T47D (cell line): ENCODE measurements at regions not wholly inside any gene's neighbourhood (a gene's known extent, or its start where the extent isn't known, plus 50 kb on each side); places are given as distances from the start of the nearest gene placed in this dataset.
"Not testable (repeated sequence)": the region's sequence is repeated elsewhere in the genome, so short reads cannot be mapped to it uniquely, and the experiment has no call there.

Experiments used
- DNase-seq, 2 experiments: peaks; one replicate each; pipeline versions ENCODE4 v3.0.0 to v3.0.0-alpha.2; 2011 to 2012; ENCODE audit warnings: low read depth in 1 of 2, low spot score in 1 of 2
- JUND ChIP-seq: IDR thresholded peaks from 2 replicates; pipeline ENCODE4 v1.6.1; 2012; ENCODE audit warnings: low read depth
- in situ Hi-C: cut with HindIII; loops from 2 replicates; pipeline ENCODE4 v1.10.0; 2016; ENCODE audit warnings: low sequenced_read_pairs, low pct_unique_long_range_greater_than_20kb

DNA sequence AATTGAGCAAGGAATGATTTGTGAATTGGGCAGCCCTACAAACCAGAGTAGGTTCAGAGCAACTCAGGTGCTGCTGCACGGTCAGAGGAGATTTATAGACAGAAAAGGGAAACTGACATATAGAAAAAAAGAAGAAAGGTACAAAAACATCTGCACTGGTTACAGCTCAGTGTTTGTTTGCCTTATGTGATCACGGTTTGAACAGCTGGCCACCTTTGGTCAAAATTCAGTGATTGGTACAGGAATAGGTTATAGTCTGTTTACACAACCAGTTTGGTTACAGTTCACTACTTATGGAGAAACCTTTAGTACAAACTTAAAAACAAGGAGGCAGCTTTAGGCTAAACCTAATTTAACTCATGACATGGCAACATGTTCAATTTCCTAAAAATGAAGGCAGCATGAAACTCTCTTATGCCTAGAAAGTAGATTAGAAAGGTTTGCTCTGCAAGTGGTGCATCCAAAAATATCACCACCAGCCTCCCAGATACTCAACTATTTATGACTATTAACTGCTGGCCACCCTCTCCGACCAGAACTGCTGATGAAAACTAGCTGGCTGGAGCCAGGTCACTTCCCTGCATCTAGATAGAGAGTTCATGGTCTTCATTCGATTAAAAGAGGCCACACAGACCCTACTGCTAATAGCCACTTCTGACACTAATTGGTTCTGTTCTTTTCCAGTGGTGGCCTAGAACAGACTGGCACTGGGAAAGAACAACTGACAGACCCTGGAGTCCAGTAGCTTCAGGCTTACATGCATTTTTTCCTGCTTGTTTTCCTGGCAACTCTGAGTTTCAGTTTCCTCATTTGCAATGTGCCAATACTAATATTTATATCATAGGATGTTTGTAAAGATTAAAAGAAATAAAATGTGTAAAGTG, 548.0 kb downstream of the CCSER2 start:
- DNase-seq: no peak
- in situ Hi-C loops: no loop called here
- no peak for TF ChIP-seq JUND

DNA sequence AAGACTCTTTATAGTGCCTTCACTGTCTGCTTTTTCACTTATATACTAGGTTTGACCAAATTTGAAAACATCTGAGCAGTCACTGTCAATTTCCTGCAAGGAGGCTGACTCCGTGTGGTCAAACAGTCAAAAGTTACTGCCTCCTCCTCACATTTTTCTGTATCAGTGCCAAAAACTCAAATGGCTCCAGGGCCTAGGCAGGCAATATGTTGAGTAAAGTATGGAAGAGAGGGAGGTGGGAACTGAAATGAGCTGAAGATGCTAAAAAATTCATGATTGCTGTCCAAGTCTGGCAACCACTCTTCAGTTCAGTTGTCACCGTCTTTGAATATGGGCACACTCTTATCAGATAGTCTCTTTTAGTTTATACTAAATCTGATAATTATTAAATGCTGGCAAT, 551.6 kb downstream of the CCSER2 start:
- peak in 1 of 2 experiments; percentile 67 for DNase-seq
- in situ Hi-C loops: no loop called here
- no peak for TF ChIP-seq JUND

DNA sequence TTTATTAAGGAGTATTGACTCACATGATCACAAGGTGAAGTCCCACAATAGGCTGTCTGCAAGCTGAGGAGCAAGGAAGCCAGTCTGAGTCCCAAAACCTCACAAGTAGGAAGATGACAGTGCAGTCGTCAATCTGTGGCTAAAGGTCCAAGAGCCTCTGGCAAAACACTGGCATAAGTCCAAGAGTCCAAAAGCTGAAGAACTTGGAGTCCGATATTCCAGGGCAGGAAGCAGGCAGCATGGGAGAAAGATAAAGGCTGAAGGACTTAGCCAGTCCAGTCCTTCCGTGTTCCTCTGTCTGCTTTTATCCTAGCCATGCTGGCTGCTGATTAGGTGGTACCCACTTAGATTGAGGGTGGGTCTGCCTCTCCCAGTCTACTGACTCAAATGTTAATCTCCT, 553.3 kb downstream of the CCSER2 start:
- in situ Hi-C loops, DNase-seq: not testable (repeated sequence)

DNA sequence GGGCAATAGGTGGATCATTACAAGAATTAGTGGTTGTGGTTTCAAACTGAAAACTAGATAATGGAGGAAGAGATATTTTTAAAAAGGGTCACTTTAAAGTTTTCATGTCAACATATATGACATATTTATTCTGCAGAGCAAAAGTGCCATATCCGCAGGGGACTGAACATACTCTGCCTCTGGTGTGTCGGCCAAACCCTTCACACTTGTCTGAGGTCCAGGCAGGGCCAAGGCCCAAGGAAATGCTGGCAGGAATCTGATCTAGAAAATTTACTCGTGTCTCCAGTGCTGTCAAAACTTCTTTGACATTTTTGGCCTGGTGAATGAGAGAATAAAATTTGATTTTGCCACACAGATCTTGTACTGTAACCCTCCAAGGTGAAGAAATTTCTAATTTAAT, 562.3 kb downstream of the CCSER2 start:
- no peak for TF ChIP-seq JUND
- no peak for DNase-seq
- in situ Hi-C loops: no loop called here

DNA sequence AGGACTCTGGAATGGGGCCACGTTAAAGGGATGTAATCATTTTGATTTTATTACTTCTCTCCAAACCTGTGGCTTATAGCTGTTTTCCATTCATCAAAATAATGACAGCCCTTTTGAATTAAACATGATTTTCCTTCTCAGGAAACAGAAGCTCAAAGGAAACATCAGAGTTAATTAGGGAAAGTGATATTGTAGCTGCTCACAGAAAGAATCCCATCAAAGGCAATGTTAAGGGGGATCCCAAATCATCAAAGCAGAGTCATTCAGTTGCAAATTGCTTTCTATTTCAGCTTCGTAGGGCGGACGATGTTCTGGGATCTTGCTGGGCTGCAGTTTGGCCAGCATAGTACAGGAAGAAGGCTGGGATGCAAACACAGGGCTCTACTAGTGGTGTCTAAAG, 563.2 kb downstream of the CCSER2 start:
- in situ Hi-C loops: no loop called here
- TF ChIP-seq JUND: no peak
- DNase-seq: no peak

DNA sequence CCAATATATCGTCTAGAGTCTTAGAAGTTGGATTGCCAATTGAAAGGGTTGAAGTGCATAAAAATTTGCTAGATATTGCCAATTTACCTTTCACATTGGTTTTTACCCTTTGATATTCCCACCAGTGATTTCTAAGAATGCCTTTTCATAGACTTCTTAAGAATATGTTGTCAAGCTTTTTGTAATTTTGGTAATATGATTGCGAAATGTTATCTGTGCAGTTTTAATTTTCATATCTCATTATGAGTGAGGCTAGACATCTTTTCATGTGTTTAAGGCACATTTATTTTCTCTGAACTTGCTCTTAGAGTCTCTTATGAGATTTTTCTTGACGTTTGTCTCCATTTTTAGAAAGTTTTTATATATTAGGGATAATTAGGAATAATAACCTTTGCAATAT, 567.2 kb downstream of the CCSER2 start:
- no peak for DNase-seq
- in situ Hi-C loops: no loop called here
- TF ChIP-seq JUND: no peak

DNA sequence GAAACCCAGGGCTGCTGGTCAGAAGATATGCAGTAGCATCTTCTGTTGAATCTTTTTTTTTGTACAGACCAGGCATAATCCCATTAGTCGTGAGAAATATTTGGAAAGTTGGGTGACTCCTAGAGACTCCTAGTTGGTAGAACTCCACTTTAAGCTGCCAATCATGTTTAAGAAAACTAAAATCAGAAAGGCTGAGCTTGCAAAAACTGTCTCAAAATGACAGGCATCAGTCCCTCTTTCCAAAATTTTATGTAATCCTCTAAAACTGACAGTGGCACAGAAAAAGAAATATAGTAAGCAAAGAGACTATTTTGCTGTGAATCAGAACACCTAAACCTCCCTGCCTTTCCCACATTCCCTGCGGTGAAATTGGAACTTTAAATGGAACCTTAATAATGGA, 568.5 kb downstream of the CCSER2 start:
- in situ Hi-C loops: no loop called here
- no peak for DNase-seq
- no peak for TF ChIP-seq JUND

DNA sequence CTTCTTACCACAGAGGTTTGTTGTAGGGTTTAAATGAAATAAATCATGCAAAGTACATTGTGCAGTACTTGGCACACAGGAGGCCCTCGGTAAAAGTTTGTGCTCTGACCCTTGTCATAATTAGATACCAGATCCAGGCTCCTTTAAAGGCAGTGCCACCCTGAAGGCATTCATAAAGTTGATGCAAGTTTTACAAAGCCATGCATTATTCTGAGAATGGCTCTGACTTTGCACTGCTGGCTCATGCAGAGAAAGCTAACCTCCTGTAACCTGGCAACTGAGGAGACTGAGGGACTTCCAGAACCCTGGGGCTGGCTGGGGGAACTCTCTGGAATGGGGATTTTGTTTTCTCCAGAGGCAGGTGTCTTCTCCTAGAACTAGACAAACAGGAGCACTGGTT, 570.9 kb downstream of the CCSER2 start:
- TF ChIP-seq JUND: no peak
- in situ Hi-C loops: no loop called here
- no peak for DNase-seq

DNA sequence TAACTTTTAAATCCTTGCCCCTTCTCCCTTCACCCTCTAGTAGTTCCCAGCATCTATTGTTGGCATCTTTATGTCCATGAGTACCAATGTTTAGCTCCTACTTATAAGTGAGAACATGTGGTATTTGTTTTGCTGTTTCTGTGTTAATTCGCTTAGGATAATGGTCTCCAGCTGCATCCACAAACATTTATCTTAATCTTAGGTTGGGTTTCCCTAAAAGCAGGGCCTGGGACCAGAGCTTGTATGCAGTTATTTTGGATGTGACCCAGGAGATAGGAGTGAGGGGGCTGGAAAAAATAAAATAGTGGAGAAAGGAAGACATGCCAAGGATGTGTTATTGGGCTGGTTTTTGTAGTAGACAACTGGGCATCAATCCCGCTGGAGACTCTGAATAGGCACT, 571.8 kb downstream of the CCSER2 start:
- TF ChIP-seq JUND: no peak
- in situ Hi-C loops: no loop called here

DNA sequence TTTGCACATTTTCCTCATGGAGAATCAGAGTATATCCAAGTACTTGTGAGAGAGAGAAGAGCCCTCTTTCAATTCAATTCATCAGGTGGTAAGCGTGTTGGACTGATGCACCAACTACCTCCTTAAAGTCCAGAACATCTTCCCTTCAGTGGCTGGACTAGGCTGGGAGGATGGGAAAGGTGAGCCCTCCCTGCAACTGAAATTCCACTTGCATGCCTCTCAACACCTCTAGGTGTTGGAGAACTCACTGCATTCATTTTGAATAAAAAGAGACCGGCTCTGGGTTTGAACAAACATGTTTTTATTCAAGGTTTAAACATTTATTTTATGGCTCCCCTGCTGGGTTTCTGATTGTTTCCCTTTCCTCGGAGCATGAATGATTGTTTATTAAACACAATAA, 573.5 kb downstream of the CCSER2 start:
- DNase-seq: no peak
- no peak for TF ChIP-seq JUND
- in situ Hi-C loops: no loop called here

More for the DNA sequence above, 571.8 kb downstream of the CCSER2 start:
- no peak for DNase-seq

DNA sequence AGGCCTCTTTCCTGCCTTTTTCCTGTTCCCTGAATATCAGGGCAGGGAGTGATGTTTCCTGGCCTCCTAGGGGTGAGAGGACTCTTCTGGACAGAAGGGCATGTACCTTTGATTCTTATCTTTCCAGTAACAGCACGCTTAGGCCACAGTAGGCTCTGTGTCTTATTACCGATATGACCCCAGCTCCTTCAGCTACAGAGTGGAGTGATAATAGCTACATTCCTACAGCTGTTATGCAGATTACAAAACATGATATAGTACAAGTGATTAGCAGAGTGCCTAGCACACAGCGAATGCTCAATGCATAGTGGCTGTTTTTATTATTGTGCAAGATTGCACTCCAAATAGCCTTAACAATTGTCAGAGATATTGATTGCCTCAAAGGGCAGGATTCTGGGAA, 574.2 kb downstream of the CCSER2 start:
- in situ Hi-C loops: no loop called here
- no peak for DNase-seq
- TF ChIP-seq JUND: no peak

DNA sequence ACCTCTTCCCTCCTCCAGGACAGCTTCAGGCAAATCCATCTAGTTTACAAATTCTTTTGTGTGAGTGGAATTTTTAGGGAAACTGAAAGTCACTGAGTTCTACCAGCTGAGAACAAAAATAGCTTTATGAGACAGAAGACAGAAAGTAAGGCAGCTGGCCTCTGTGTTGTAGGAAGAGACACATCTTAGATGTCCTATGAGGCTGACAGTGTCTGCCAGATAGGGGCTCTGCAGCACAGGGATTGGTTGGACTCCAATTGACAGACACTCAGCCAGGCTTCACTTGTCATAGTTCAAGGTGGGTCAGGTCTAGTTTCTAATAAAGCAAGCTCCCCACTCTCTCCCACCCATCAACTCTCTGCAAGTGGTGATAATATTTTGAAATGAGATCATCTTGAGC, 574.9 kb downstream of the CCSER2 start:
- in situ Hi-C loops: no loop called here
- TF ChIP-seq JUND: no peak
- no peak for DNase-seq

DNA sequence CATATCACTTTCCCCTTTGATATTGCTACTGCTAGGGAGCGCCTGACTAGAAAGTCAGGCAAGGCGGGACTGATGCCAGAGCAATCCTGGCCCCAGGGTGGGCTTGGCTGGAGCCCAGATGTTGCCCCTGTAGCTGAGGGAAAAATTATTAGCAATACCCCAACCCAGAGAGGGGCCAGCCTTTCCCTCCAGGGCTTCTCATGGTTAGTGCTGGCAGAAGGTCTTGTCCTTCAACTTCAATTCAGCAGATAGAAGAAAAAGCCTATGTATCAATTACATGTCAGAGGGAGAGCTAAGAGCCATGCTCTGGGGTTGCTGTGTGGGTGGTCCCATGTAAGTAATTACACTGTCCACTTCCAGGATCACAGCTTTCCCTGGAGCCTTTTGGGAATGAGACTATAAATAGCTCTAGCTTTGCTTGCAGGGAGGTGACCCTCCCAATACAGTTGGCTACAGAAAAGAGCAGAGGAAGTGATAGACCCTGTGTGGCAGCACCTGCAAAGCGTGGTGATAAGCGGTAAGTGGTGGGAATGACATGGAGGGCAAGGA, 579.1 kb downstream of the CCSER2 start:
- in situ Hi-C loops: no loop called here
- TF ChIP-seq JUND: no peak
- DNase-seq: no peak

DNA sequence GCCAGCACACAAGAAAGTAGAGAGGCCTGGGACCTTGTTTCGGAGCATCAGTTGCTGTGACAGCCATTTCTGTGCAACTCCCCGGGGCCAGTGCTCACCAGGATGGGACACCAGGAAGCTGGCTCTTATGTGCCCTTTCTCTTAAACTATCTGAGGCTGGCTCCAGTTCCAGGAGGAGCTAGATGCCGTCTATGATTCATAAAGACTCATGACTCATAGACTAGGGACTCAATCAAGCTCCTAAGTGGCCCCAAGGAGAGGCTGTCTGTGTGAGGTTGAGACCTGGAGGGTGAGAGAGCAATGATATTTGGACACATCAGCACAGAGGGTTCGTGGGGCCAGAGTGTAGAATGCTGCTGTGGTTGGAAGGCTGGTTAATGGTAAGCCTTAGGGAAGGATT, 580.1 kb downstream of the CCSER2 start:
- TF ChIP-seq JUND: no peak

More for the DNA sequence above, 580.1 kb downstream of the CCSER2 start:
- in situ Hi-C loops: no loop called here
- no peak for DNase-seq
